Keratinocyte (primary cell): ENCODE measurements at regions not wholly inside any gene's neighbourhood (a gene's known extent, or its start where the extent isn't known, plus 50 kb on each side); places are given as distances from the start of the nearest gene placed in this dataset.
A peak's percentile ranks its signal among the peaks of the same experiment; 100 is the strongest.

Source experiments
- DNase-seq: peaks from one replicate; pipeline ENCODE4 v3.0.0-alpha.2; 2011; ENCODE audit warnings: low read depth, missing footprints, low spot score
- FAIRE-seq: peaks from 2 replicates; lab custom pipeline; 2011; peaks lifted over from hg19 to GRCh38; lab: Jason Lieb, UNC
- H2AFZ ChIP-seq: 2 replicates; pipeline ENCODE4 v1.6.0; 2012; ENCODE audit warnings: low read length, control low read depth, inconsistent platforms; ENCODE audit not compliant: control insufficient read depth
- H3K27ac ChIP-seq: 2 replicates; pipeline ENCODE4 v1.5.1; 2011; ENCODE audit warnings: low read length; ENCODE audit not compliant: control insufficient read depth, insufficient read depth
- H3K27me3 ChIP-seq: 3 replicates; pipeline ENCODE4 v1.6.0; 2011; ENCODE audit warnings: low read length; ENCODE audit not compliant: control insufficient read depth, insufficient read depth; ENCODE audit errors: extremely low read depth
- H3K36me3 ChIP-seq, 2 experiments: 2 replicates in 1 of 2; 3 replicates in 1 of 2; pipeline ENCODE4 v1.5.1; 2011; ENCODE audit warnings: low read length in 2 of 2, mild to moderate bottlenecking in 1 of 2; ENCODE audit not compliant: control insufficient read depth in 2 of 2, insufficient read depth in 2 of 2; ENCODE audit errors: extremely low read depth in 1 of 2
- H3K4me1 ChIP-seq: 3 replicates; pipeline ENCODE4 v1.5.1; 2011; ENCODE audit warnings: low read length; ENCODE audit not compliant: control insufficient read depth, insufficient read depth; ENCODE audit errors: extremely low read depth
- H3K4me2 ChIP-seq: 3 replicates; pipeline ENCODE4 v1.6.0; 2011; ENCODE audit warnings: low read depth, low read length; ENCODE audit not compliant: control insufficient read depth, insufficient read depth; ENCODE audit errors: extremely low read depth
- H3K4me3 ChIP-seq, 3 experiments: fragments of 200-600 bp in 1 of 3; sonication (generic) in 1 of 3; 2 replicates in 2 of 3; 3 replicates in 1 of 3; pipeline ENCODE4 v1.5.1; 2011 to 2016; ENCODE audit warnings: low read length in 3 of 3, mild to moderate bottlenecking in 3 of 3, control low read depth in 2 of 3, inconsistent platforms in 1 of 3, low read depth in 1 of 3, mixed read lengths in 1 of 3, mixed run types in 1 of 3, moderate library complexity in 1 of 3; ENCODE audit not compliant: control insufficient read depth in 2 of 3, insufficient read depth in 2 of 3; ENCODE audit errors: extremely low read depth in 1 of 3
- H3K79me2 ChIP-seq: 2 replicates; pipeline ENCODE4 v1.6.0; 2012; ENCODE audit warnings: low read length; ENCODE audit not compliant: control insufficient read depth, insufficient read depth
- H3K9ac ChIP-seq: 3 replicates; pipeline ENCODE4 v1.6.0; 2011; ENCODE audit warnings: low read length; ENCODE audit not compliant: control insufficient read depth, insufficient read depth; ENCODE audit errors: extremely low read depth
- H3K9me1 ChIP-seq: 3 replicates; pipeline ENCODE4 v1.6.0; 2011; ENCODE audit warnings: low read length; ENCODE audit not compliant: control insufficient read depth, insufficient read depth; ENCODE audit errors: extremely low read depth
- H3K9me3 ChIP-seq: 2 replicates; pipeline ENCODE4 v1.5.1; 2012; ENCODE audit warnings: low read depth, low read length; ENCODE audit not compliant: control insufficient read depth
- H4K20me1 ChIP-seq: 3 replicates; pipeline ENCODE4 v1.6.0; 2011; ENCODE audit warnings: low read length; ENCODE audit not compliant: control insufficient read depth, insufficient read depth; ENCODE audit errors: extremely low read depth
- CTCF ChIP-seq, 3 experiments: IDR thresholded peaks in 1 of 3; conservative IDR thresholded peaks in 1 of 3; optimal IDR thresholded peaks in 1 of 3; 2 replicates in 2 of 3; 3 replicates in 1 of 3; pipeline versions ENCODE3 to v1.5.1; 2011; ENCODE audit warnings: low read length in 3 of 3, mild to moderate bottlenecking in 3 of 3, moderate library complexity in 2 of 3, control low read depth in 1 of 3, inconsistent platforms in 1 of 3; ENCODE audit not compliant: insufficient read depth in 2 of 3; ENCODE audit errors: extremely low read depth in 1 of 3
- EZH2 ChIP-seq: IDR thresholded peaks from one replicate; pipeline ENCODE4 v1.6.1; 2012; ENCODE audit warnings: inconsistent platforms, mild to moderate bottlenecking, low read length, moderate library complexity
- dilution Hi-C: fragments of 300-500 bp; cut with MboI; formaldehyde crosslinking; loops from one replicate; pipeline ENCODE4 v1.7.0; 2020; ENCODE audit warnings: low sequenced_read_pairs; ENCODE audit not compliant: extremely low pct_ligation_motif_present

- no peak overlapping the region for H3K9ac ChIP-seq
- FAIRE-seq = peak; percentile 89
Measured at GRCh38 chr12:105939181-105939721, 199.5 kb downstream of the NUAK1 start.

GRCh38 chr12:105942281-105942680 is 196.5 kb downstream of the NUAK1 start:
- no peak for DNase-seq
- no peak overlapping the region for H3K4me2 ChIP-seq
- no peak overlapping the region for H2AFZ ChIP-seq
- no peaks in the 10 kb centered on the region for H3K9me3 ChIP-seq
- no peak for TF ChIP-seq CTCF (optimal IDR thresholded peaks at IDR 0.05 in 1 of 3, IDR thresholded peaks at IDR 0.05 in 1 of 3, conservative IDR thresholded peaks at IDR 0.05 in 1 of 3; ENCODE audit: extremely low read depth in 1 of 3, insufficient read depth in 2 of 3, low read length in 3 of 3)
- H3K27me3 ChIP-seq = no peaks in the 10 kb centered on the region
- no peak for FAIRE-seq
- no peak overlapping the region for H3K4me3 ChIP-seq
- H3K36me3 ChIP-seq = no peaks in the 10 kb centered on the region
- no peaks in the 10 kb centered on the region for H3K9me1 ChIP-seq
- no peaks in the 10 kb centered on the region for H4K20me1 ChIP-seq
- H3K27ac ChIP-seq = no peak overlapping the region
- dilution Hi-C loops = no loop called here
- H3K4me1 ChIP-seq = peaks cover 33% of the 10 kb centered on the region
- H3K9ac ChIP-seq = no peak overlapping the region
- H3K79me2 ChIP-seq = no peaks in the 10 kb centered on the region

More at GRCh38 chr12:105939181-105939721, 199.5 kb downstream of the NUAK1 start:
- no peaks in the 10 kb centered on the region for H3K79me2 ChIP-seq
- DNase-seq = peak; percentile 69
- H3K9me1 ChIP-seq = no peaks in the 10 kb centered on the region
- no peaks in the 10 kb centered on the region for H3K36me3 ChIP-seq
- peaks cover 63% of the 10 kb centered on the region for H3K4me1 ChIP-seq
- H4K20me1 ChIP-seq = no peaks in the 10 kb centered on the region
- peak overlapping the region; percentile 65 for H3K4me2 ChIP-seq
- H3K27me3 ChIP-seq = no peaks in the 10 kb centered on the region
- dilution Hi-C loops = no loop called here
- H3K4me3 ChIP-seq = no peak overlapping the region
- no peak overlapping the region for H2AFZ ChIP-seq
- TF ChIP-seq CTCF (optimal IDR thresholded peaks at IDR 0.05 in 1 of 3, IDR thresholded peaks at IDR 0.05 in 1 of 3, conservative IDR thresholded peaks at IDR 0.05 in 1 of 3; ENCODE audit: extremely low read depth in 1 of 3, insufficient read depth in 2 of 3, low read length in 3 of 3) (no peak), EZH2 (no peak)
- no peaks in the 10 kb centered on the region for H3K9me3 ChIP-seq
- peak overlapping the region; percentile 53 for H3K27ac ChIP-seq
